Suprapubic skin (tissue), 3 donors: ENCODE measurements at regions not wholly inside any gene's neighbourhood (a gene's known extent, or its start where the extent isn't known, plus 50 kb on each side); places are given as distances from the start of the nearest gene placed in this dataset.

Experiments used
- POLR2A ChIP-seq, 2 donors: fragments of 450-650 bp; IDR thresholded peaks; one replicate each; pipeline ENCODE4 v1.6.1; 2017; ENCODE audit warnings: antibody characterized with exemption in 2 of 2, mild to moderate bottlenecking in 2 of 2, moderate library complexity in 2 of 2
- TF ChIP-seq, protein P1 (sequence below), 2 donors: fragments of 200-600 bp in 1 of 2; fragments of 450-650 bp in 1 of 2; sonication (generic) in 1 of 2; IDR thresholded peaks; one replicate each; pipeline ENCODE4 v1.5.1; 2016 to 2019; ENCODE audit warnings: antibody characterized with exemption in 2 of 2, mild to moderate bottlenecking in 1 of 2, moderate library complexity in 1 of 2

- TF ChIP-seq, protein P1, sequence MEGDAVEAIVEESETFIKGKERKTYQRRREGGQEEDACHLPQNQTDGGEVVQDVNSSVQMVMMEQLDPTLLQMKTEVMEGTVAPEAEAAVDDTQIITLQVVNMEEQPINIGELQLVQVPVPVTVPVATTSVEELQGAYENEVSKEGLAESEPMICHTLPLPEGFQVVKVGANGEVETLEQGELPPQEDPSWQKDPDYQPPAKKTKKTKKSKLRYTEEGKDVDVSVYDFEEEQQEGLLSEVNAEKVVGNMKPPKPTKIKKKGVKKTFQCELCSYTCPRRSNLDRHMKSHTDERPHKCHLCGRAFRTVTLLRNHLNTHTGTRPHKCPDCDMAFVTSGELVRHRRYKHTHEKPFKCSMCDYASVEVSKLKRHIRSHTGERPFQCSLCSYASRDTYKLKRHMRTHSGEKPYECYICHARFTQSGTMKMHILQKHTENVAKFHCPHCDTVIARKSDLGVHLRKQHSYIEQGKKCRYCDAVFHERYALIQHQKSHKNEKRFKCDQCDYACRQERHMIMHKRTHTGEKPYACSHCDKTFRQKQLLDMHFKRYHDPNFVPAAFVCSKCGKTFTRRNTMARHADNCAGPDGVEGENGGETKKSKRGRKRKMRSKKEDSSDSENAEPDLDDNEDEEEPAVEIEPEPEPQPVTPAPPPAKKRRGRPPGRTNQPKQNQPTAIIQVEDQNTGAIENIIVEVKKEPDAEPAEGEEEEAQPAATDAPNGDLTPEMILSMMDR (IDR thresholded peaks at IDR 0.05), result no peak
- no peak for TF ChIP-seq POLR2A (IDR thresholded peaks at IDR 0.05)
Observed at GRCh38 chr5:4233671-4234070, 638.0 kb downstream of the IRX1 start.
